ENCODE measurements at regions not wholly inside any gene's neighbourhood (a gene's known extent, or its start where the extent isn't known, plus 50 kb on each side); places are given as distances from the start of the nearest gene placed in this dataset.
A peak's percentile ranks its signal among the peaks of the same experiment; 100 is the strongest.

GRCh38 chr16:9183682-9184353 is 92.4 kb downstream of the HAPSTR1 start:
- no peak for DNase-seq
- in situ Hi-C loops (cut with MboI; ENCODE audit: low pct_unique_long_range_greater_than_20kb, low sequenced_read_pairs) = no loop called here

GRCh38 chr16:9184354-9184690 is 92.9 kb downstream of the HAPSTR1 start:
- in situ Hi-C loops (cut with MboI; ENCODE audit: low pct_unique_long_range_greater_than_20kb, low sequenced_read_pairs) = no loop called here

GRCh38 chr16:9185381-9185780 is 93.9 kb downstream of the HAPSTR1 start:
- in situ Hi-C loops (cut with MboI; ENCODE audit: low pct_unique_long_range_greater_than_20kb, low sequenced_read_pairs) = no loop called here
- DNase-seq = no peak

More at GRCh38 chr16:9184354-9184690, 92.9 kb downstream of the HAPSTR1 start:
- no peak for DNase-seq

GRCh38 chr16:9186061-9186460 is 94.6 kb downstream of the HAPSTR1 start:
- in situ Hi-C loops (cut with MboI; ENCODE audit: low pct_unique_long_range_greater_than_20kb, low sequenced_read_pairs) = no loop called here
- DNase-seq = no peak

GRCh38 chr16:9188721-9189120 is 97.3 kb downstream of the HAPSTR1 start:
- in situ Hi-C loops (cut with MboI; ENCODE audit: low pct_unique_long_range_greater_than_20kb, low sequenced_read_pairs) = no loop called here
- DNase-seq = no peak

- in situ Hi-C loops (cut with MboI; ENCODE audit: low pct_unique_long_range_greater_than_20kb, low sequenced_read_pairs) = no loop called here
- DNase-seq = no peak
These were observed 99.9 kb downstream of the HAPSTR1 start for GRCh38 chr16:9191274-9191850.

- DNase-seq = no peak
- in situ Hi-C loops (cut with MboI; ENCODE audit: low pct_unique_long_range_greater_than_20kb, low sequenced_read_pairs) = no loop called here
These were observed 101.3 kb downstream of the HAPSTR1 start for GRCh38 chr16:9192746-9193145.

GRCh38 chr16:9195287-9195686 is 103.8 kb downstream of the HAPSTR1 start:
- in situ Hi-C loops (cut with MboI; ENCODE audit: low pct_unique_long_range_greater_than_20kb, low sequenced_read_pairs) = no loop called here
- no peak for DNase-seq

- DNase-seq = no peak
These were observed 106.7 kb downstream of the HAPSTR1 start for GRCh38 chr16:9197957-9198661.

GRCh38 chr16:9199311-9199710 is 107.9 kb downstream of the HAPSTR1 start:
- in situ Hi-C loops (cut with MboI; ENCODE audit: low pct_unique_long_range_greater_than_20kb, low sequenced_read_pairs) = no loop called here
- DNase-seq = no peak

More at GRCh38 chr16:9197957-9198661, 106.7 kb downstream of the HAPSTR1 start:
- in situ Hi-C loops (cut with MboI; ENCODE audit: low pct_unique_long_range_greater_than_20kb, low sequenced_read_pairs) = no loop called here

- no peak for DNase-seq
- in situ Hi-C loops (cut with MboI; ENCODE audit: low pct_unique_long_range_greater_than_20kb, low sequenced_read_pairs) = no loop called here
These were observed 108.3 kb downstream of the HAPSTR1 start for GRCh38 chr16:9199751-9200150.

GRCh38 chr16:9203956-9204355 is 112.5 kb downstream of the HAPSTR1 start:
- no peak for DNase-seq
- in situ Hi-C loops (cut with MboI; ENCODE audit: low pct_unique_long_range_greater_than_20kb, low sequenced_read_pairs) = no loop called here

- DNase-seq = no peak
These were observed 114.2 kb downstream of the HAPSTR1 start for GRCh38 chr16:9205661-9206060.

GRCh38 chr16:9206156-9206555 is 114.7 kb downstream of the HAPSTR1 start:
- in situ Hi-C loops (cut with MboI; ENCODE audit: low pct_unique_long_range_greater_than_20kb, low sequenced_read_pairs) = no loop called here
- no peak for DNase-seq

More at GRCh38 chr16:9205661-9206060, 114.2 kb downstream of the HAPSTR1 start:
- in situ Hi-C loops (cut with MboI; ENCODE audit: low pct_unique_long_range_greater_than_20kb, low sequenced_read_pairs) = no loop called here

GRCh38 chr16:9212621-9213020 is 121.2 kb downstream of the HAPSTR1 start:
- in situ Hi-C loops (cut with MboI; ENCODE audit: low pct_unique_long_range_greater_than_20kb, low sequenced_read_pairs) = no loop called here

GRCh38 chr16:9219813-9220212 is 128.4 kb downstream of the HAPSTR1 start:
- DNase-seq = no peak
- in situ Hi-C loops (cut with MboI; ENCODE audit: low pct_unique_long_range_greater_than_20kb, low sequenced_read_pairs) = no loop called here

More at GRCh38 chr16:9212621-9213020, 121.2 kb downstream of the HAPSTR1 start:
- DNase-seq = no peak

- peak; percentile 9 for DNase-seq
- in situ Hi-C loops (cut with MboI; ENCODE audit: low pct_unique_long_range_greater_than_20kb, low sequenced_read_pairs) = no loop called here
These were observed 134.3 kb downstream of the HAPSTR1 start for GRCh38 chr16:9225527-9226316.

GRCh38 chr16:9226924-9227323 is 135.5 kb downstream of the HAPSTR1 start:
- in situ Hi-C loops (cut with MboI; ENCODE audit: low pct_unique_long_range_greater_than_20kb, low sequenced_read_pairs) = no loop called here
- no peak for DNase-seq

- DNase-seq = no peak
- in situ Hi-C loops (cut with MboI; ENCODE audit: low pct_unique_long_range_greater_than_20kb, low sequenced_read_pairs) = no loop called here
These were observed 139.6 kb downstream of the HAPSTR1 start for GRCh38 chr16:9231039-9231438.
